Activated CD8-positive, alpha-beta memory T cell treated with anti-CD3 and anti-CD28 coated beads, Interleukin-2, amount 10 ng/mL, durations not matched to agents 7 days and 5 days (primary cell): ENCODE measurements at regions not wholly inside any gene's neighbourhood (a gene's known extent, or its start where the extent isn't known, plus 50 kb on each side); places are given as distances from the start of the nearest gene placed in this dataset.

Experiments used
- ATAC-seq: fragments of 150-1000 bp; cut with Tn5 transposase; one replicate; pipeline ENCODE4 v1.10.0; 2021; ENCODE audit warnings: moderate library complexity
- CTCF ChIA-PET: fragments of 350-600 bp; sonication (Branson Sonifier 250); formaldehyde crosslinking; loops from one replicate; lab custom pipeline; 2021; ENCODE audit warnings: antibody characterized with exemption; lab: Charles Lee
- DNase-seq: peaks from one replicate; pipeline ENCODE4 v3.0.0-alpha.2; 2020
- H3K27ac Mint-ChIP-seq: one replicate; pipeline ENCODE4 v1.8.0; 2021; ENCODE audit warnings: mild to moderate bottlenecking, mixed read lengths
- H3K27me3 Mint-ChIP-seq: one replicate; pipeline ENCODE4 v1.8.0; 2021; ENCODE audit warnings: mixed read lengths
- H3K36me3 Mint-ChIP-seq: one replicate; pipeline ENCODE4 v1.8.0; 2021; ENCODE audit warnings: mild to moderate bottlenecking, mixed read lengths
- H3K4me1 Mint-ChIP-seq: one replicate; pipeline ENCODE4 v1.8.0; 2021; ENCODE audit warnings: mixed read lengths
- H3K4me3 Mint-ChIP-seq: one replicate; pipeline ENCODE4 v1.8.0; 2021; ENCODE audit warnings: mild to moderate bottlenecking, moderate library complexity, mixed read lengths
- H3K9me3 Mint-ChIP-seq: one replicate; pipeline ENCODE4 v1.8.0; 2022; ENCODE audit warnings: low read depth, mixed read lengths

GRCh38 chr6:21454262-21454661 is 139.3 kb upstream of the SOX4 start:
- no peak for ATAC-seq
- CTCF ChIA-PET: no interaction called here
- Mint-ChIP-seq H3K9me3 (no peaks in the 10 kb centered on the region), H3K4me3 (no peak overlapping the region), H3K27ac (no peak overlapping the region), H3K4me1 (no peaks in the 10 kb centered on the region), H3K36me3 (no peaks in the 10 kb centered on the region), H3K27me3 (peaks cover 27% of the 10 kb centered on the region)
- DNase-seq: no peak

GRCh38 chr6:21455071-21455470 is 138.5 kb upstream of the SOX4 start:
- CTCF ChIA-PET: no interaction called here
- H3K27me3 Mint-ChIP-seq: peaks cover 21% of the 10 kb centered on the region
- no peaks in the 10 kb centered on the region for H3K9me3 Mint-ChIP-seq
- no peak overlapping the region for H3K4me3 Mint-ChIP-seq
- H3K27ac Mint-ChIP-seq: no peak overlapping the region
- no peaks in the 10 kb centered on the region for H3K4me1 Mint-ChIP-seq
- ATAC-seq (no peak), DNase-seq (no peak)
- H3K36me3 Mint-ChIP-seq: no peaks in the 10 kb centered on the region

- H3K9me3 Mint-ChIP-seq: no peaks in the 10 kb centered on the region
- no peaks in the 10 kb centered on the region for H3K4me1 Mint-ChIP-seq
- DNase-seq (no peak), ATAC-seq (no peak)
- peaks cover 12% of the 10 kb centered on the region for H3K27me3 Mint-ChIP-seq
- H3K27ac Mint-ChIP-seq: no peak overlapping the region
- CTCF ChIA-PET: no interaction called here
- H3K4me3 Mint-ChIP-seq: no peak overlapping the region
- H3K36me3 Mint-ChIP-seq: no peaks in the 10 kb centered on the region
Observed at GRCh38 chr6:21457647-21458046, 135.9 kb upstream of the SOX4 start.

DNA sequence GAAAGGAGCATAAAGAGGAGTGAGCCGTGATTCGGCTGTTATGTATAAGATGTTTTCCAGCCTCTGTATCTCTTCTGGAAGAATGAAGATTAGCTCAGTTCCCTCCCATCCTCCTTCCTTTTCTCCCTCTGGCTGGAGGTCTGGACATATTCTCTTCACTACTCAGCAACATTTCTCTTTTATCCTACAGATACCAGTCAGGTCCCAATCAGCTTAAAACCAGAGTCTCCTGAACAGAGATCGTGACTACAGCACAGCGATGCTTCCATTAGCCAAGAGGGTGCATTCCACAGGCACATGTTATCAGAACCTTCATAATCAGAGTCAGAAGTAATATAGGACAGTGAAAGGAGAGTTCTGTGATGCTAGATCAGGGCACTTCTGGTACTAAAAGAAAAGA is 133.9 kb upstream of the SOX4 start:
- DNase-seq (no peak), ATAC-seq (no peak)
- H3K27me3 Mint-ChIP-seq: peaks cover 12% of the 10 kb centered on the region
- no peaks in the 10 kb centered on the region for H3K9me3 Mint-ChIP-seq
- no peaks in the 10 kb centered on the region for H3K36me3 Mint-ChIP-seq
- no peak overlapping the region for H3K4me3 Mint-ChIP-seq
- CTCF ChIA-PET: no interaction called here
- H3K4me1 Mint-ChIP-seq: no peaks in the 10 kb centered on the region
- no peak overlapping the region for H3K27ac Mint-ChIP-seq

- CTCF ChIA-PET: no interaction called here
- no peaks in the 10 kb centered on the region for H3K36me3 Mint-ChIP-seq
- no peaks in the 10 kb centered on the region for H3K9me3 Mint-ChIP-seq
- DNase-seq: no peak
- peaks cover 8% of the 10 kb centered on the region for H3K27me3 Mint-ChIP-seq
- H3K27ac Mint-ChIP-seq: no peak overlapping the region
- no peak overlapping the region for H3K4me3 Mint-ChIP-seq
- no peaks in the 10 kb centered on the region for H3K4me1 Mint-ChIP-seq
- ATAC-seq: no peak
Observed at GRCh38 chr6:21461844-21462518, 131.6 kb upstream of the SOX4 start.

DNA sequence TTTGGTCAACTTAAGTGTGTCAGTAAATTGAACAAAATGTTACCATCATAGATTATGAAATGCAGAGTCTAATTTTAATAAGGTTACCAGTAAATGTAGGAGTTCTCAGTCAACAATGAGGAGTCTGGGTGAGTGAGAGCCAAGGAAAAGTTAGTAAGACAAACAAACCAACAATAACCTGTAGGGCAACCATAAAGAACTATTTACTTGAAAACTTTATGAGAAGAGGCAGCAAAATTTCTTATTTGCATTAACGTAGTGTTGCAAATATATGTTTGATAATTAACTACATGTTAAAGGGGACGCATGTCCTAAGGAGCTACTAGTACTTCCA is 131.1 kb upstream of the SOX4 start:
- Mint-ChIP-seq H3K4me1 (no peaks in the 10 kb centered on the region), H3K4me3 (no peak overlapping the region), H3K9me3 (no peaks in the 10 kb centered on the region), H3K27me3 (peaks cover 8% of the 10 kb centered on the region), H3K27ac (no peak overlapping the region), H3K36me3 (no peaks in the 10 kb centered on the region)
- CTCF ChIA-PET: no interaction called here
- ATAC-seq (no peak), DNase-seq (no peak)

DNA sequence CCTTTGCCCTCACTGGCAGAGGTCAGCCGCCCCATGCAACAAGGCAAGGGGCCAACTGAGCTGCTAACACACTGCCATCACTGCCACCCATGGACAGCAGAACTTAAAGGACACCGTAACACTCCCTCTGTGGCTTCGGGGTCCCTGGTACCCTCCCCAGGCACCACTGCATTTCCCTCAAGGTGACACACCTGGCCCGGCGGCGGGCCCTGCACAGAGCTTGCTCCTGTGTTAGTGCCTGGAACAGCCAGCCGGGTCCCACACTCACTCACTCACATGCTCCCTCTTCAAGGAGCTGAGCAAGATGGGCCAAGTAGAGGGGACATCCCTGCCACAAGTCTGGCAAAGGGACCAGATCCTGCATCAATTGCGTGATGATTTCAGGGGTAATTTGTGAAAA is 126.5 kb upstream of the SOX4 start:
- no peak overlapping the region for H3K4me3 Mint-ChIP-seq
- H3K4me1 Mint-ChIP-seq: no peaks in the 10 kb centered on the region
- CTCF ChIA-PET: no interaction called here
- H3K27me3 Mint-ChIP-seq: peaks cover 12% of the 10 kb centered on the region
- ATAC-seq: no peak
- DNase-seq: no peak
- H3K36me3 Mint-ChIP-seq: no peaks in the 10 kb centered on the region
- H3K9me3 Mint-ChIP-seq: no peaks in the 10 kb centered on the region
- H3K27ac Mint-ChIP-seq: no peak overlapping the region

DNA sequence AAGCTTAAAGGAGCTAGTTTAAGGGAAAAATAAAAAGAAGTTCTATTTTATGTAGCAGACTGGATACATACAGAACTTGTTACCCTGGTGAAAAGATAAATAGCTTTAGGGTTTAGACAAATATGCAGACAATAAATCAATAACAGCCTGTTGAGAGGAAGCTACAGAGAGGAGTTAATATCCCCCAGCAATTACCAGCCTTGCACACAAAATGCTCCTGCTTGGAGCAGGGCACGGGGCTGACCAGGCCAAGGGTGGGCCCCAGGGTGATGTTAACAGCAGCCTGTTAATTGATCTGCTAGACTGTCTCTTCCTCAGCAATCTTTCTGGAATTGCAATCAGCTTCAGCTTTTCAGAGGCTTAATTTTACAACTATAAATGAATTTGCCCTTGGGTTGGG is 125.1 kb upstream of the SOX4 start:
- Mint-ChIP-seq H3K4me3 (no peak overlapping the region), H3K9me3 (no peaks in the 10 kb centered on the region), H3K27me3 (peaks cover 10% of the 10 kb centered on the region), H3K36me3 (no peaks in the 10 kb centered on the region), H3K4me1 (no peaks in the 10 kb centered on the region), H3K27ac (no peak overlapping the region)
- DNase-seq: no peak
- CTCF ChIA-PET: no interaction called here
- no peak for ATAC-seq

DNA sequence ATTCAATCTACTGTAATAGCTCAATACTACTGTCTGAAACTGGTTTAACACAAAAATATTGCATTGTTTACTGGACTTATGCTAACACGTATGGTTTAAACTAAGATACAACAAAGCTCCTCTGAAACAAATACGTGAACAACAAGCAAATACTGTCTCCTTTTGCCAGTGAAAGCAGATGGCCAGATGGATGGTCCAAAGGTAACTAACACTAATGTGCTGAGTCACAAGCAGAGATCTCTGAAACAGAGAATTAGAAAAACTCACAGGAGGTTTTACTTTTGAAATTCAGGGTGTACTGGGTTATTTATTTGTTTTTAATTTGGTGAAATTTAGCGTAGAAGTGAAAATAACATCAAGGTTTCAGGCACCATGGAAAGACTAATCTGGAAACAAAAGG is 124.3 kb upstream of the SOX4 start:
- Mint-ChIP-seq H3K4me1 (no peaks in the 10 kb centered on the region), H3K36me3 (no peaks in the 10 kb centered on the region), H3K9me3 (no peaks in the 10 kb centered on the region), H3K4me3 (no peak overlapping the region), H3K27me3 (peaks cover 10% of the 10 kb centered on the region), H3K27ac (no peak overlapping the region)
- DNase-seq (no peak), ATAC-seq (no peak)
- CTCF ChIA-PET: no interaction called here

- H3K9me3 Mint-ChIP-seq: no peaks in the 10 kb centered on the region
- ATAC-seq (no peak), DNase-seq (no peak)
- no peaks in the 10 kb centered on the region for H3K36me3 Mint-ChIP-seq
- H3K27me3 Mint-ChIP-seq: peaks cover 23% of the 10 kb centered on the region
- H3K4me3 Mint-ChIP-seq: no peak overlapping the region
- H3K27ac Mint-ChIP-seq: no peak overlapping the region
- CTCF ChIA-PET: no interaction called here
- no peaks in the 10 kb centered on the region for H3K4me1 Mint-ChIP-seq
Observed at GRCh38 chr6:21476112-21476511, 117.4 kb upstream of the SOX4 start.

- no peak for DNase-seq
- no peak for ATAC-seq
- Mint-ChIP-seq H3K9me3 (no peaks in the 10 kb centered on the region), H3K4me3 (no peak overlapping the region), H3K27ac (no peak overlapping the region), H3K27me3 (peaks cover 13% of the 10 kb centered on the region), H3K4me1 (no peaks in the 10 kb centered on the region), H3K36me3 (no peaks in the 10 kb centered on the region)
- CTCF ChIA-PET: no interaction called here
Observed at GRCh38 chr6:21478411-21478810, 115.1 kb upstream of the SOX4 start.

- Mint-ChIP-seq H3K27ac (no peak overlapping the region), H3K9me3 (no peaks in the 10 kb centered on the region), H3K4me3 (no peak overlapping the region), H3K27me3 (peaks cover 13% of the 10 kb centered on the region), H3K36me3 (no peaks in the 10 kb centered on the region), H3K4me1 (no peaks in the 10 kb centered on the region)
- CTCF ChIA-PET: no interaction called here
- DNase-seq: no peak
- no peak for ATAC-seq
Observed at GRCh38 chr6:21478883-21479539, 114.5 kb upstream of the SOX4 start.

DNA sequence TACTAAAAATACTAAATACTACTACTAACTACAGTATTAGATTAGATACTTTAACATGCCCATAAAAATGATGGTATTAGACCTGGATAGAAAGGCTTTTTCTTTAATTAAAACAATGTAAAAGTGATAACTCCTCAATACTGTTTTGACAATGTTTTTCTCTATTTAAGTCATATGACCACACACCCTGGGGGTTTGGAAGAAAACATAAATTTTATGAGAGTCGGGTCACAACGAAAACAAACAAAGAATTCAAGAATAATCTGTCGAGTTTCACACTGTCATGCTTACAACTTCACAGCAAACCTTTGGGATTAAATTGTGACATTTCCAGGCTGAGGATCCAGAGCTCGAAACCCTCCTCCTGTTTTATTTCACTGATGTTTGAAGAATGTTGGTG is 107.4 kb upstream of the SOX4 start:
- no peak for DNase-seq
- Mint-ChIP-seq H3K27me3 (peaks cover 5% of the 10 kb centered on the region), H3K27ac (no peak overlapping the region), H3K4me3 (no peak overlapping the region), H3K36me3 (no peaks in the 10 kb centered on the region), H3K4me1 (no peaks in the 10 kb centered on the region), H3K9me3 (no peaks in the 10 kb centered on the region)
- CTCF ChIA-PET: no interaction called here
- no peak for ATAC-seq

DNA sequence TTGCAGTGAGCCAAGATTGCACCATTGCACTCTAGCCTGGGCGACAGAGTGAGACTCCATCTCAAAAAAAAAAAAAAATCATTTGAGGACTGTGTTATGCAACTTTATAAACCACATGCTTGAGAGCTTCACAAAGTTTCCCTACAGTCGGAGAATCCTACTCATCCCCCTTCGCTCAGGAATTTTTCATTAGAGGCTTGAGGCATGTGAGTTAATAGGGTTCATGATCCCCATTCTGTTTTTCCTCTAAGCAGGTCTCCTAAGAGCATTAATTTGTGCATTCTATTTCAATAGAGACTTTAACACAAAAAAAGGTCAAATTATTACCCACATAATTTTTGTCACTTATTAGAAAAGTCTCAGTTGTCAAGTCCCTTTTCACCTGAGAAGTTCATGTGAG is 103.7 kb upstream of the SOX4 start:
- no peaks in the 10 kb centered on the region for H3K9me3 Mint-ChIP-seq
- H3K27ac Mint-ChIP-seq: no peak overlapping the region
- CTCF ChIA-PET: no interaction called here
- no peaks in the 10 kb centered on the region for H3K4me1 Mint-ChIP-seq
- no peaks in the 10 kb centered on the region for H3K36me3 Mint-ChIP-seq
- H3K4me3 Mint-ChIP-seq: no peak overlapping the region
- no peak for ATAC-seq
- DNase-seq: no peak
- H3K27me3 Mint-ChIP-seq: peaks cover 3% of the 10 kb centered on the region
